ENCODE measurements at regions not wholly inside any gene's neighbourhood (a gene's known extent, or its start where the extent isn't known, plus 50 kb on each side); places are given as distances from the start of the nearest gene placed in this dataset.

DNA sequence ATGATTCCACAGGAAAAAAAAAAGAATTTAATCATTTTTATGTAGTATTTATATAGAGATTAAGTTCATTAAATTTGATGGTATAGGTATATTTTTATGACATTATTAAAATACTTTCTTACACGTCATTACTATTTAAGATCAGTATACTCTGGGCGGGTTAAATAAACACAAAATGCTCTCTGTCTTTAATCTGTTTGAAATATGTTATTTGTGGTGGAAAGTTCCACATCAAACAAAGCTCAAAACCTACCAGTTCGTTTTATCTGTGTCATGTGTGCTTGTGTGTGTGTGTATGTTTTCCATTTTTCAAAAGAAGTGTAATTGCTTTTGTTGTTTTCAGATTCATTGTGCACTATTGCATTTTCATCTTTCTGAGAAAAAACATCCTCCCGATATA, 488.5 kb downstream of the ANKRD7 start:
- FAIRE-seq = no peak

- FAIRE-seq = no peak
Measured at GRCh38 chr7:118720632-118721031, 496.1 kb downstream of the ANKRD7 start.

DNA sequence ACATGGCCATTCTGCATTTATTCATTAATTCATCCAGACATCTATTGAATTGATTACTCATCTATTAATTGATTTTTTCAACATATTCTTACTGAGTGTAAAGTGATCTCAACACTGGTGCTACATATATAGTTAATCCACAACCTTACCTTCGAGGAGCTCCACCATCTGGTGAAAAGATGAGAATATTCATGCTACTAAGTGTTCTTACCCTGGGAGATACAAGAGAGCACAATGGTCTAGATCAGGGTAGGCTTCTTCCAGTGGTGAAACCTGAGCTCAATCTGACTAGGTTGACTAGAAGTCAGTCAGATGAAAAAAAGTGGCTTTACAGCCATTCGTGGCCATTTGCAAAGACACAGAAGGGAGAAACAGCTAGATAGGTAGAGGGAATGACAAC, 507.4 kb downstream of the ANKRD7 start:
- no peak for FAIRE-seq

GRCh38 chr7:118734541-118734940, 510.0 kb downstream of the ANKRD7 start:
- no peak for FAIRE-seq

DNA sequence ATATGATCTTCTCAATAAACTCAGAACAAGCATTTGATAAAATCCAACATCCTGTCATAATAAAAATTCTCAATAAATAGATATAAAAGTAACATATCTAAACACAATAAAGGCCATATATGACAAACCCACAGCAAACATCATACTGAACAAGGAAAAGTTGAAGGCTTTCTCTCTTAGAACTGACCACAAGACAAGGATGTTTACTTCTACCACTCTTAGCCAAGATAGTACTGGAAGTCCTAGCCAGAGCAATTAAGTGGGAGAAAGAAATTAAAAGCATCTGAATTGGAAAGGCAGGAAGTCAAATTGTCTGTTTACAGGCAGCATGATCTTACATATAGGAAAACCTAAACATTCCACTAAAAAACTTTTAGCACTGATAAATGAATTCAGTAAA, 510.9 kb downstream of the ANKRD7 start:
- FAIRE-seq = no peak

- no peak for FAIRE-seq
Measured at GRCh38 chr7:118737935-118738334, 513.4 kb downstream of the ANKRD7 start.

- FAIRE-seq = no peak
Measured at GRCh38 chr7:118745927-118746326, 521.4 kb downstream of the ANKRD7 start.

GRCh38 chr7:118747473-118747872, 523.0 kb downstream of the ANKRD7 start:
- FAIRE-seq = no peak

DNA sequence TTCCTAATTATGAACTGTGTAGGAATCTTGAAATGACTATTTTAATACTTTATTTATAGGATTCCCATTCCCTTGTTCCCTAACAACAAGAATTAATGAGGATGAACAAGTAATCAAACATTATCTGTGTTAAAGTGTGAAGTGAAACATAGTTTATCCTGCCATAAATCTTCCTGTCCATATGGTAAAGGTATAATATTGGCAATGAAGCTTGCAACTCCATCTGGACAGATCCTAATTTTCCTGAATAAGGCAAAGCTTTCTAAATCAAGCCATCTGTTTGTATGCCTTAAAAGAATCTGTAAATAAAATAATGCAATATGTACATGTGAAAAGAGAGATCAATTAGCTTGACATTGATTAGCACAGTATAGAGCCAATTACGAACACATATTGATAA, 529.0 kb downstream of the ANKRD7 start:
- FAIRE-seq = no peak

DNA sequence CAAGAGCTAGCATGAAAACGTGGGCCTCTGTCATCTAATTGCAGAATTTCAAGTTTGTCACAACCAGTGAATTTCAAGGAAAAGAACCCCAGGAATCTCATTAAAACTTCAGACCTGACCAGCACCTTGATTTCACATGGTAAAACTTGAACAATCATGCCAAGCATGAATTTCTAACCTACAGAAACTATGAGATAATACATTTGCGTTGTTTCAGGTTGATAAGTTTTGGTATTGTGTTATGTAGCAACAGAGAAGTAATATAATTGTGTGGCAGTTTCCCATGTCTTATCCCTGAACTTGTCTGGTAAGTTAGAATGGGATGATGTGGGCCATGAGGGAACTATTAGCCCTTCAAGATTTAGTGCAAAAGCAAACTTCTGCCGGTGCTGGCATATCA, 530.1 kb downstream of the ANKRD7 start:
- no peak for FAIRE-seq

GRCh38 chr7:118755067-118755625, 530.6 kb downstream of the ANKRD7 start:
- no peak for FAIRE-seq

- no peak for FAIRE-seq
Measured at GRCh38 chr7:118757066-118757465, 532.6 kb downstream of the ANKRD7 start.

DNA sequence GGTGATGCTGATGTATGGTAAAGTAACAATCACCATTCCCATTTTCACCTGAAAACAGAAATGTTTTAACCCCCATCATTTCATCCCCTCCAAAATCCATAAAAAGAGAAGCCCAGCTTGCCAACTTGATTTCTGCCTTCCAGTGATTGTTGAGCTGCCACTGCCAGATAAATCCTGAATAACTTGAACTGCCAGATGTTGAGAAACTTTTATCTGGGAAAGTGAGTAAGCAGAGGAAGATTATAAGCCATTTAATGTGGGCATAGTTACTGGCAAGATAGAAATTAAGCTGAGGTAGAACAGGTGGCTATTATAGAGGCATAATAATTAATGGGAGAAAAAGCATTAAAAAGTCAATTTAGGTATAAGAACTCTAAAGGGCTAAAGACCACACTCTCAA, 534.1 kb downstream of the ANKRD7 start:
- no peak for FAIRE-seq

DNA sequence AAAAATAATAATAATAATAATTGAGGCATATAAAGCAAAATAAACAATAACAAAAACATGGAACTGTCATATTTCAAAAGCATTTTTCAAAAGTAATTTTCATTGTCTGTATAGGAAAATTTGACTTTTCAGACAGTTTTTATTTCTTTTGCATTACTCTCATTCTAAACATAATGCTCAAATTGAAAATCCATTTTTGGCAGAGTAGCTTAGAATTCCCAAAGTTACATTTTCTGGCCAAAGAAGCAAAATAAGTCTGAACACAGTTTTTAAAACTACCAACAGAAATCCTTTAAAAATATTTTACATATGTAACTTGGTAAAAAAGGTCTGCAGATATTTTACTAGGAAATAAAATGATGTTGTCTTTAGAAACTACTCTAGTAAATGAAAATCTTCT, 535.4 kb downstream of the ANKRD7 start:
- no peak for FAIRE-seq

DNA sequence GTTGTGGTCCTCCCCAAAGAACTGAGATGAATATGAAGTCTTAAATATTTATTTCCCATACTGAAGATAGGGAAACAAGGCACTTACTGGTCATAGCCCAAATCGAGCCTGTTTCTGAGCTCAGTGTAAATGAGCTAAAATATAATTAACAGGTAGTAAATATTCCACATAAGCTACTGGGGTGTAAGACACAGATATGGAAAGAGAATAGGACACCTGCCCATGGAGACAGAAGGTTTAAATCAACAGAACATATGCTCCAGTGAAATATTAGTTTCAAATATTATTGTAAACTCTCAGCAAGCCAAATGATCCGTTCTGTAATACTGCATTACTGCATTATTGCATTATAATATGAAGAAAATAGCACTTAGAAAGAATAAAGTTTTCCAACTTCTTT, 537.9 kb downstream of the ANKRD7 start:
- FAIRE-seq = no peak

DNA sequence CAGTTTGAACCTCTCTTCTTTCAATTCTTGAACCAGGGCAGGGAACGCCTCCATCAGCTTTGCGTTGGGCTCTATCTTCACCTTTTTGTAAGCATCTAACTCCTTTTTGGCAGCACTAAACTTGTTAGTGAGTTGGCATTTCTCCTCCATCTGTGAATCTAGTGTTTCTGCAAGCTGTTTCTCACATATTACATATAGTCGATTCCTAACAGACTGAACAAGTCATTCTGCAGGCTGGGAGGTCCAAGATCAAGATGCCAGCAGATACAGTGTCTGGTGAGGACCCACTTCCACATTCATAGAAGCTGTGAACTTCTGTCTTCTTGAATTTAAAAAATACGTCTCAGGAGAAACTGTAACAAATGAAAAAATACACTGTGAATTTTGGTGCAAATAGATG, 539.7 kb downstream of the ANKRD7 start:
- FAIRE-seq = no peak

DNA sequence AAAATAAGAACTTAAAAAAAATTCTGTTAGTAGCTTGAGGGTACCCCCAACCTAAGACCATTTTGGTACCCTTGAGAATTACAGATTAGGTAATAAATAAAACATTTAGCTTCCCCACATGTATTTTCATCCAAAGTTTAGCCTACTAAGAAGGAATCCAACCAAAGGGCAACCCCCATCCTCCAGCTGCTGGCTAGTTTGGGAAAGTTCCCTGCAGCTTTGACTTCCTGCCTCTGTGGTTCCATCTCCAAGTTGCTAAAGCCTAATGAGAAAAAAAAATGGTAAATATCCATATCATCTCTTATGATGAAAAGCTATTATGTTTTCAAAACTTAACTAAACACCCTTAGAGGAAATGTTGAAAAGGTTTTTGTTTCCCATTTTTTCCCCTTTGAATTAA, 547.2 kb downstream of the ANKRD7 start:
- no peak for FAIRE-seq

DNA sequence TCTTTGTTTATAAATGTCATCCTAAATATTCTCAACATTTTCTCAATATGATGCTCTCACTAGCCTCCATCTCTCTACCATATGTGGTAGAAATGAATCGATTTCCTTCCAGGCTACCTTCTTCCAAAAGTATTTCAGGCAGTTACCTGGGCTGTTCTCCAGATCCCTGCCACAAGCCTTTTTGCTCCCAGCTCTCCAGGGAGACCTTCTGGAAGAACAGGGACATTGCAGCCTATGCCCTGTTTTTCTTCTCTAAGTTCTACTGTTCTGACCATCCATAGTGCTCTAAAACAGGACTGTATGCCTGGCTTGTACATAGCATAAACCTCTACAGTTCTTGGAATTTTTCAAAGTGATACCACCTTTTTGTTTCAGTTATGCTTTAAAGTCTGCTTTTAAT, 552.8 kb downstream of the ANKRD7 start:
- FAIRE-seq = no peak

DNA sequence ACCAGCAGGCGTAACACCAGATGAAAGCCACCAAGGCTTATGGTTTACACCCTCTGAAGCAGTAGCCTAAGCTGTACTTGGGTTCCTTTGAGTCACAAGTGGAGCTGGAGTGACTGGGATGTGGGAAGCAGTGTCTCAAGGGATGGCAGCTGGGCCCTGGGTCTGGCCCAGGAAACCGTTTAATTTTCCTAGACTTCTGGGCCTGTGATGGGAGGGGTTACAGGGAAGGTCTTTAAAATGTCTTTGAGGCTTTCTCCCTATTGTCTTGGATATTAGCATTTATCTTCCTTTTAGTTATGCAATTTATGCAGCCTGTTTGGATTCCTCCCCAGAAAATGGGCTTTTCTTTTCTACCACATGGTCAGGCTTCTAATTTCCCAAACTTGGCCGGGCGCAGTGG, 568.2 kb downstream of the ANKRD7 start:
- no peak for FAIRE-seq

- no peak for FAIRE-seq
Measured at GRCh38 chr7:118793582-118793981, 569.1 kb downstream of the ANKRD7 start.

- no peak for FAIRE-seq
Measured at GRCh38 chr7:118794419-118794818, 569.9 kb downstream of the ANKRD7 start.

- FAIRE-seq = no peak
Measured at GRCh38 chr7:118801366-118801765, 576.9 kb downstream of the ANKRD7 start.

- no peak for FAIRE-seq
Measured at GRCh38 chr7:118802726-118803125, 578.2 kb downstream of the ANKRD7 start.

GRCh38 chr7:118826246-118826645, 601.7 kb downstream of the ANKRD7 start:
- FAIRE-seq = no peak

GRCh38 chr7:118836933-118837332, 612.4 kb downstream of the ANKRD7 start:
- no peak for FAIRE-seq

GRCh38 chr7:118839515-118839914, 615.0 kb downstream of the ANKRD7 start:
- FAIRE-seq = no peak
